ENCODE measurements at regions not wholly inside any gene's neighbourhood (a gene's known extent, or its start where the extent isn't known, plus 50 kb on each side); places are given as distances from the start of the nearest gene placed in this dataset.

GRCh38 chr2:117737846-117738245, 76.6 kb upstream of the DDX18 start:
- DNase-seq = no peak

GRCh38 chr2:117738991-117739839, 75.3 kb upstream of the DDX18 start:
- no peak for DNase-seq

GRCh38 chr2:117745537-117745936, 69.0 kb upstream of the DDX18 start:
- DNase-seq = no peak

- DNase-seq = no peak
Observed at GRCh38 chr2:117755768-117756167, 58.7 kb upstream of the DDX18 start.

GRCh38 chr2:117760916-117761315, 53.6 kb upstream of the DDX18 start:
- no peak for DNase-seq

GRCh38 chr2:117762454-117762853, 52.0 kb upstream of the DDX18 start:
- DNase-seq = no peak

- no peak for DNase-seq
Observed at GRCh38 chr2:117763804-117764203, 50.7 kb upstream of the DDX18 start.
